Prostate gland (tissue), 2 donors: ENCODE measurements at regions not wholly inside any gene's neighbourhood (a gene's known extent, or its start where the extent isn't known, plus 50 kb on each side); places are given as distances from the start of the nearest gene placed in this dataset.
"Not testable (repeated sequence)": the region's sequence is repeated elsewhere in the genome, so short reads cannot be mapped to it uniquely, and the experiment has no call there.

ENCODE experiments used
- POLR2AphosphoS5 ChIP-seq: sonication (generic); formaldehyde crosslinking; IDR thresholded peaks from one replicate; pipeline ENCODE4 v1.6.1; 2017; ENCODE audit warnings: antibody characterized with exemption
- TF ChIP-seq, protein P1 (sequence below), 4 experiments: fragments of 200-600 bp in 2 of 4; fragments of 450-650 bp in 2 of 4; sonication (generic) in 2 of 4; IDR thresholded peaks; 1 replicate in 3 of 4; 2 replicates in 1 of 4; pipeline ENCODE4 v1.5.1; 2016 to 2019; ENCODE audit warnings: antibody characterized with exemption in 4 of 4, mild to moderate bottlenecking in 2 of 4, moderate library complexity in 2 of 4

GRCh38 chrX:101738867-101739266 is 79.2 kb upstream of the ARMCX2 start:
- TF ChIP-seq, protein P1, sequence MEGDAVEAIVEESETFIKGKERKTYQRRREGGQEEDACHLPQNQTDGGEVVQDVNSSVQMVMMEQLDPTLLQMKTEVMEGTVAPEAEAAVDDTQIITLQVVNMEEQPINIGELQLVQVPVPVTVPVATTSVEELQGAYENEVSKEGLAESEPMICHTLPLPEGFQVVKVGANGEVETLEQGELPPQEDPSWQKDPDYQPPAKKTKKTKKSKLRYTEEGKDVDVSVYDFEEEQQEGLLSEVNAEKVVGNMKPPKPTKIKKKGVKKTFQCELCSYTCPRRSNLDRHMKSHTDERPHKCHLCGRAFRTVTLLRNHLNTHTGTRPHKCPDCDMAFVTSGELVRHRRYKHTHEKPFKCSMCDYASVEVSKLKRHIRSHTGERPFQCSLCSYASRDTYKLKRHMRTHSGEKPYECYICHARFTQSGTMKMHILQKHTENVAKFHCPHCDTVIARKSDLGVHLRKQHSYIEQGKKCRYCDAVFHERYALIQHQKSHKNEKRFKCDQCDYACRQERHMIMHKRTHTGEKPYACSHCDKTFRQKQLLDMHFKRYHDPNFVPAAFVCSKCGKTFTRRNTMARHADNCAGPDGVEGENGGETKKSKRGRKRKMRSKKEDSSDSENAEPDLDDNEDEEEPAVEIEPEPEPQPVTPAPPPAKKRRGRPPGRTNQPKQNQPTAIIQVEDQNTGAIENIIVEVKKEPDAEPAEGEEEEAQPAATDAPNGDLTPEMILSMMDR (IDR thresholded peaks at IDR 0.05) = not testable (repeated sequence)
- TF ChIP-seq POLR2AphosphoS5 = not testable (repeated sequence)
